Progenitor cell of endocrine pancreas (in vitro differentiated cells): ENCODE measurements at regions not wholly inside any gene's neighbourhood (a gene's known extent, or its start where the extent isn't known, plus 50 kb on each side); places are given as distances from the start of the nearest gene placed in this dataset.

Experiments used
- DNase-seq: peaks from one replicate; pipeline ENCODE4 v3.0.0; 2021; ENCODE audit warnings: low spot score; ENCODE audit not compliant: unreplicated experiment
- H3K27ac Mint-ChIP-seq: 2 replicates; pipeline ENCODE4 v1.8.0; 2021; ENCODE audit warnings: mild to moderate bottlenecking, moderate library complexity, mixed read lengths
- H3K27me3 Mint-ChIP-seq: 2 replicates; pipeline ENCODE4 v1.8.0; 2021; ENCODE audit warnings: mixed read lengths
- H3K36me3 Mint-ChIP-seq: 2 replicates; pipeline ENCODE4 v1.8.0; 2022; ENCODE audit warnings: mixed read lengths; ENCODE audit not compliant: insufficient read depth
- H3K4me1 Mint-ChIP-seq: 2 replicates; pipeline ENCODE4 v1.8.0; 2021; ENCODE audit warnings: low read depth, mixed read lengths
- H3K4me3 Mint-ChIP-seq: 2 replicates; pipeline ENCODE4 v1.8.0; 2021; ENCODE audit warnings: low read depth, mild to moderate bottlenecking, moderate library complexity, mixed read lengths
- H3K9me3 Mint-ChIP-seq: 2 replicates; pipeline ENCODE4 v1.8.0; 2021; ENCODE audit warnings: low read depth, mixed read lengths
- CTCF ChIP-seq: fragments of 200-600 bp; sonication (generic); IDR thresholded peaks from one replicate; pipeline ENCODE4 v1.5.0; 2021; ENCODE audit warnings: antibody characterized with exemption, mild to moderate bottlenecking; ENCODE audit not compliant: unreplicated experiment

- Mint-ChIP-seq H3K4me3 (no peak overlapping the region), H3K4me1 (no peaks in the 10 kb centered on the region), H3K36me3 (no peaks in the 10 kb centered on the region), H3K9me3 (no peaks in the 10 kb centered on the region), H3K27me3 (no peaks in the 10 kb centered on the region), H3K27ac (no peak overlapping the region)
- DNase-seq = no peak
- no peak for TF ChIP-seq CTCF
These were observed 1613.0 kb upstream of the LRRTM3 start for GRCh38 chr10:65312876-65313275.

GRCh38 chr10:65313406-65313805, 1612.4 kb upstream of the LRRTM3 start:
- DNase-seq = no peak
- H3K4me3 Mint-ChIP-seq = no peak overlapping the region
- no peaks in the 10 kb centered on the region for H3K9me3 Mint-ChIP-seq
- no peaks in the 10 kb centered on the region for H3K4me1 Mint-ChIP-seq
- H3K36me3 Mint-ChIP-seq = no peaks in the 10 kb centered on the region
- no peaks in the 10 kb centered on the region for H3K27me3 Mint-ChIP-seq
- no peak for TF ChIP-seq CTCF
- no peak overlapping the region for H3K27ac Mint-ChIP-seq

- no peak for DNase-seq
- Mint-ChIP-seq H3K4me1 (peaks cover 5% of the 10 kb centered on the region), H3K4me3 (no peak overlapping the region), H3K27me3 (no peaks in the 10 kb centered on the region), H3K36me3 (no peaks in the 10 kb centered on the region), H3K27ac (no peak overlapping the region), H3K9me3 (no peaks in the 10 kb centered on the region)
- TF ChIP-seq CTCF = no peak
These were observed 1611.6 kb upstream of the LRRTM3 start for GRCh38 chr10:65314253-65314652.

- TF ChIP-seq CTCF = no peak
- Mint-ChIP-seq H3K4me3 (no peak overlapping the region), H3K27ac (no peak overlapping the region)
These were observed 1606.3 kb upstream of the LRRTM3 start for GRCh38 chr10:65319493-65319892.

GRCh38 chr10:65320236-65321026, 1605.4 kb upstream of the LRRTM3 start:
- Mint-ChIP-seq H3K27me3 (no peaks in the 10 kb centered on the region), H3K27ac (no peak overlapping the region), H3K36me3 (no peaks in the 10 kb centered on the region), H3K4me3 (no peak overlapping the region), H3K9me3 (no peaks in the 10 kb centered on the region), H3K4me1 (peaks cover 21% of the 10 kb centered on the region)
- TF ChIP-seq CTCF = no peak
- DNase-seq = no peak

More at GRCh38 chr10:65319493-65319892, 1606.3 kb upstream of the LRRTM3 start:
- no peak for DNase-seq
- Mint-ChIP-seq H3K27me3 (no peaks in the 10 kb centered on the region), H3K4me1 (peaks cover 21% of the 10 kb centered on the region), H3K9me3 (no peaks in the 10 kb centered on the region), H3K36me3 (no peaks in the 10 kb centered on the region)
